Right lobe of liver (tissue), 4 donors: ENCODE measurements at regions not wholly inside any gene's neighbourhood (a gene's known extent, or its start where the extent isn't known, plus 50 kb on each side); places are given as distances from the start of the nearest gene placed in this dataset.

Experiments
- CTCF ChIP-seq, 4 donors: fragments of 200-600 bp in 3 of 4; fragments of 450-650 bp in 1 of 4; IDR thresholded peaks; one replicate each; pipeline versions ENCODE4 v1.5.1 to v1.8.0; 2016 to 2022; ENCODE audit warnings: antibody characterized with exemption in 4 of 4, mild to moderate bottlenecking in 2 of 4
- POLR2A ChIP-seq: fragments of 450-650 bp; IDR thresholded peaks from one replicate; pipeline ENCODE4 v1.6.1; 2017; ENCODE audit warnings: antibody characterized with exemption, mild to moderate bottlenecking
- donor health status: DM: no; HTN: no; CAD: no.
- donor health status: DM: no; HTN: no; CAD: no.
- donor health status: DM: no; HTN: yes; CAD: no.

GRCh38 chr12:113658006-113658655, 186.5 kb upstream of the LHX5 start:
- TF ChIP-seq CTCF (IDR thresholded peaks at IDR 0.05): no peak
- TF ChIP-seq POLR2A: no peak
